ENCODE measurements at regions not wholly inside any gene's neighbourhood (a gene's known extent, or its start where the extent isn't known, plus 50 kb on each side); places are given as distances from the start of the nearest gene placed in this dataset.

- H3K4me3 ChIP-seq (ENCODE audit: low read length in 3 of 3), result no peak overlapping the region
- H3K27me3 ChIP-seq (ENCODE audit: control insufficient read depth in 3 of 3, insufficient read depth in 3 of 3, low read length in 3 of 3), result peaks cover 15 to 44% (median 30%) of the 10 kb centered on the region in 3 donors
- H3K36me3 ChIP-seq (ENCODE audit: control insufficient read depth in 3 of 3, insufficient read depth in 3 of 3, low read length in 3 of 3), result no peaks in the 10 kb centered on the region
Measured at GRCh38 chr20:48455651-48456365, 372.0 kb downstream of the PREX1 start.

DNA sequence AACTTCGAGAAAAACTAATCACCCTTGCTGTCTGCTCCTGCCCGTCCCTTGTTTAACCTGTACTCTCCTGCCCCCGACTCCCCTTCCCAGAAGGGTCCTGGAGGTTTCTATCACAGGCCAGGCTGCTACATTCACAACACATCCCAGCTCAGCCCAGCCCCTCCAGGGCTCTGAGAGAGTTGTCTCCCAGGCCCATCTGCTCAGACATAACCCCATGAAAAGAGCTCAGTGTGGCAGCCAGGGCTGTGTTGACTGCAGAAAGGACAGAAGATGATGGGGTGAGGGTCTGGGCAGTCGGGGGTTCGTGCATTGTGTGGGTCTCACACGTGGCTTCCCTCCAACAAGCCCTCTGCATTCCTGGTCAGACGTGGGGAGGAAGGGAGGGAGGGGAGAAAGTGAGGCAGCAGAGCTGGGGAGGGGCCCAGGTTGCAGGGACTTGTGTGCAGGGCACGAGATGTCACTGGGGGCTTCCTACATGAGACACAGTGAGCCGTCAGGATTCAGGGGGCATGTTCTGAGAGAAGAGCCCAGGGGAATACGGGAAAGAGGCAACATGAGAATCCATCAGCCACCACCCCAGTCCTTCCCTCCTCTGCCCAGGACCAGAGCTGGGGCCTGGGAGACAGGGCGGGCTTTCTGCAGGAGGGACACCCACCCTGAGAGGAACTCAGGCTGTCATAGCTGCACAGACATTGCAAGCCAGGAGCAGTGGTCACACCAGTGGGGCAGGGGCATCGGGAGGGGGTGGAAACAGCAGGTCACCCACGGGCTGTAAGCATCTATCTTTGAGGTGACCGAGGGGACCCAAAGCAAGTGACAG, 372.9 kb downstream of the PREX1 start:
- Histone ChIP-seq H3K27ac (ENCODE audit: low read depth, low read length) (no peak overlapping the region), H3K27me3 (ENCODE audit: control insufficient read depth in 3 of 3, insufficient read depth in 3 of 3, low read length in 3 of 3) (peaks cover 15 to 37% (median 30%) of the 10 kb centered on the region in 3 donors), H3K9me3 (ENCODE audit: control insufficient read depth in 3 of 3, low read length in 3 of 3) (no peaks in the 10 kb centered on the region), H3K36me3 (ENCODE audit: control insufficient read depth in 3 of 3, insufficient read depth in 3 of 3, low read length in 3 of 3) (no peaks in the 10 kb centered on the region), H3K4me1 (ENCODE audit: control insufficient read depth in 3 of 3, insufficient read depth in 3 of 3, low read length in 3 of 3) (no peaks in the 10 kb centered on the region), H3K4me3 (ENCODE audit: low read length in 3 of 3) (no peak overlapping the region), H3K9ac (ENCODE audit: low read depth in 1 of 3, low read length in 3 of 3) (no peak overlapping the region)

More at GRCh38 chr20:48455651-48456365, 372.0 kb downstream of the PREX1 start:
- H3K27ac ChIP-seq (ENCODE audit: low read depth, low read length), result no peak overlapping the region
- no peaks in the 10 kb centered on the region for H3K4me1 ChIP-seq (ENCODE audit: control insufficient read depth in 3 of 3, insufficient read depth in 3 of 3, low read length in 3 of 3)
- H3K9me3 ChIP-seq (ENCODE audit: control insufficient read depth in 3 of 3, low read length in 3 of 3), result no peaks in the 10 kb centered on the region
- H3K9ac ChIP-seq (ENCODE audit: low read depth in 1 of 3, low read length in 3 of 3), result no peak overlapping the region

- Histone ChIP-seq H3K9me3 (ENCODE audit: control insufficient read depth in 3 of 3, low read length in 3 of 3) (no peaks in the 10 kb centered on the region), H3K4me3 (ENCODE audit: low read length in 3 of 3) (no peak overlapping the region), H3K27me3 (ENCODE audit: control insufficient read depth in 3 of 3, insufficient read depth in 3 of 3, low read length in 3 of 3) (peaks cover 10 to 32% (median 30%) of the 10 kb centered on the region in 3 donors), H3K9ac (ENCODE audit: low read depth in 1 of 3, low read length in 3 of 3) (no peak overlapping the region), H3K36me3 (ENCODE audit: control insufficient read depth in 3 of 3, insufficient read depth in 3 of 3, low read length in 3 of 3) (no peaks in the 10 kb centered on the region), H3K4me1 (ENCODE audit: control insufficient read depth in 3 of 3, insufficient read depth in 3 of 3, low read length in 3 of 3) (no peaks in the 10 kb centered on the region), H3K27ac (ENCODE audit: low read depth, low read length) (no peak overlapping the region)
Measured at GRCh38 chr20:48453477-48454093, 374.2 kb downstream of the PREX1 start.

DNA sequence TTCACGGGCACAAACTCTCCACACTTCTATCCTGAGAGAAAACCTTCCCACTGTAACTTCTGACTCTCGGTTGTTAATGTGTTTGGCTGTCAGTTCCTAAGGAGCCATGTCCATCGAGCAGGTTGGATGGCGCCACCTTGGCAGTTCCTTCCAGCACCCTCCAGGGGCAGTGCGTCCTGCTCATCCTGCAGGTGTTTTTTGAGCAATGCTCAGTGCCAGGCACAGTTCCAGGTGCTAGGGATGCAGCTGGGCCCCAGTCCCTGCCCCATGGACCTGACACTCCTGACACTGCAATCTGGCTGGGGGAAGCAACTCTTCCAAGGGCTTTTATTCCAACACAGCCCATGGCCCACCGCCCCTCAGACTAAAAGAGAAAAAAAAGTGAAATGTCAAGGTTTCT, 376.4 kb downstream of the PREX1 start:
- no peak overlapping the region for H3K9ac ChIP-seq (ENCODE audit: low read depth in 1 of 3, low read length in 3 of 3)
- H3K27ac ChIP-seq (ENCODE audit: low read depth, low read length), result no peak overlapping the region
- H3K4me1 ChIP-seq (ENCODE audit: control insufficient read depth in 3 of 3, insufficient read depth in 3 of 3, low read length in 3 of 3), result no peaks in the 10 kb centered on the region
- H3K36me3 ChIP-seq (ENCODE audit: control insufficient read depth in 3 of 3, insufficient read depth in 3 of 3, low read length in 3 of 3), result no peaks in the 10 kb centered on the region
- no peaks in the 10 kb centered on the region for H3K9me3 ChIP-seq (ENCODE audit: control insufficient read depth in 3 of 3, low read length in 3 of 3)
- no peak overlapping the region for H3K4me3 ChIP-seq (ENCODE audit: low read length in 3 of 3)
- peaks cover 10 to 29% (median 27%) of the 10 kb centered on the region in 3 donors for H3K27me3 ChIP-seq (ENCODE audit: control insufficient read depth in 3 of 3, insufficient read depth in 3 of 3, low read length in 3 of 3)

DNA sequence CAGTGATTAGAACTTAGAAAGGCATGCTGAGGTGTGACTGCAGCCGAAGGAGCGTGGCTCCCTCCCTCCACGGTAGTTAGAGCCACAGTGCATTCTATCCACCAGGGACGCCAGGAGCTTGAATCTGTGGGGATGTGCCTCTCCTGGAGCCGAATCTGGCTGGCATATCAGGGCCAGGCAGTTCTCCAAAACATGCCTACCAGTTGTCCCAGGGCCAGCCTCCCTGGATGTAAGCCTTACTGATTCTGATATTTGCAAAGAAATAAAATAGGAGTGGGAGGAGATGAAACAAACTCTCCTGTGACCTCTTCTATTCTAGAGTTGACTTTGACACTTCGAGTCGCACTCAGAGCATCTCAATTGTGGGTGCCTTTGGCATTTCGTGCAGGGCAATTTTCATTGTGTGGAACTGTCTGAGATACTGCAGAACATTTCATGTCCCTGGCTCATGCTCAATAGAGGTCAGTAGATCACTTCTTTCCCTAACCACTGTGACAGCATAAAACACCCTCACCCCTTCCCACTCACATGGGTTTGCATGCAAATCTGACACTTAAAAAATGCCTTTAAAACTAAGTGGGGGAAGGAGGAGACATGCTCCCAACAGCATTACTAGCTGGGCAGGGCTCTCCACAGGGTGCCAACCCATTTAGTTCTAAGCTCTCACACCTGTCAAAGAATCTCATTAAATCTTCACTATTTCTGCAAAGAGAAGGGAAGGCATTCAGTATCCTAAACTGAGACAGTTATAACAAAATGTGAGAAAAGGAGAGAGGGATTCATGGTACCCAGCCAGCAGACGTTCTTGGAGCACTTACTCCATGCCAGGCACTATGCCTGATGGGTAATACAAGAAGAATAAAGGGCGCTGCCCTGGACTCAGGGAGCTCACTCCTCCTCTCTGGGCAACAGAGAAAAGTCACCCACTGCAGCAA, 378.9 kb downstream of the PREX1 start:
- H3K4me3 ChIP-seq (ENCODE audit: low read length in 3 of 3), result no peak overlapping the region
- peaks cover 3 to 11% (median 10%) of the 10 kb centered on the region in 3 donors for H3K27me3 ChIP-seq (ENCODE audit: control insufficient read depth in 3 of 3, insufficient read depth in 3 of 3, low read length in 3 of 3)

DNA sequence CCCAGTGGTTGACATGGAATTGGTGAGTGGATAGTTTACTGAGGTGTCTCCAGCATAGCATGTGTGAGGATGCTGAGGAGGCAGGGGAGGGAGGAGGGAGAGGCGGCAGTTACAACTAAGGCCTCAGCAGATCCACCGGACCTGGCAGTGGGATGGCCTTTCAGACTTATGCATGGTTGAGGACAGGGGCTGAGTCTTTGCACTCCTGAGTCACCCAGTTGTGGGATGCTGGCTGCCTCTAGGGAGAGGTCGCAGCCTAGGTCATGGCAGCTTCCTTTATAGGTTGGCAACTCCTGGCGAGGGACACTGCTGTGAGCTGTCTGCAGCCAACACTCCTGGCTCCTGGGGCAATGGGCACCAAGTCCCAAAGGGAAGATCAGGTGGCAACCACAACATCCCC, 380.3 kb downstream of the PREX1 start:
- peaks cover 3 to 5% (median 5%) of the 10 kb centered on the region in 3 donors for H3K9me3 ChIP-seq (ENCODE audit: control insufficient read depth in 3 of 3, low read length in 3 of 3)
- H3K4me1 ChIP-seq (ENCODE audit: control insufficient read depth in 3 of 3, insufficient read depth in 3 of 3, low read length in 3 of 3), result no peaks in the 10 kb centered on the region
- H3K36me3 ChIP-seq (ENCODE audit: control insufficient read depth in 3 of 3, insufficient read depth in 3 of 3, low read length in 3 of 3), result no peaks in the 10 kb centered on the region
- no peak overlapping the region for H3K9ac ChIP-seq (ENCODE audit: low read depth in 1 of 3, low read length in 3 of 3)
- H3K27ac ChIP-seq (ENCODE audit: low read depth, low read length), result no peak overlapping the region
- H3K4me3 ChIP-seq (ENCODE audit: low read length in 3 of 3), result no peak overlapping the region
- H3K27me3 ChIP-seq (ENCODE audit: control insufficient read depth in 3 of 3, insufficient read depth in 3 of 3, low read length in 3 of 3), result peaks cover 3 to 7% (median 5%) of the 10 kb centered on the region in 3 donors

More for the DNA sequence above, 378.9 kb downstream of the PREX1 start:
- no peaks in the 10 kb centered on the region for H3K36me3 ChIP-seq (ENCODE audit: control insufficient read depth in 3 of 3, insufficient read depth in 3 of 3, low read length in 3 of 3)
- no peak overlapping the region for H3K27ac ChIP-seq (ENCODE audit: low read depth, low read length)
- H3K4me1 ChIP-seq (ENCODE audit: control insufficient read depth in 3 of 3, insufficient read depth in 3 of 3, low read length in 3 of 3), result no peaks in the 10 kb centered on the region
- no peak overlapping the region for H3K9ac ChIP-seq (ENCODE audit: low read depth in 1 of 3, low read length in 3 of 3)
- H3K9me3 ChIP-seq (ENCODE audit: control insufficient read depth in 3 of 3, low read length in 3 of 3), result peaks cover 3 to 5% (median 4%) of the 10 kb centered on the region in 3 donors

DNA sequence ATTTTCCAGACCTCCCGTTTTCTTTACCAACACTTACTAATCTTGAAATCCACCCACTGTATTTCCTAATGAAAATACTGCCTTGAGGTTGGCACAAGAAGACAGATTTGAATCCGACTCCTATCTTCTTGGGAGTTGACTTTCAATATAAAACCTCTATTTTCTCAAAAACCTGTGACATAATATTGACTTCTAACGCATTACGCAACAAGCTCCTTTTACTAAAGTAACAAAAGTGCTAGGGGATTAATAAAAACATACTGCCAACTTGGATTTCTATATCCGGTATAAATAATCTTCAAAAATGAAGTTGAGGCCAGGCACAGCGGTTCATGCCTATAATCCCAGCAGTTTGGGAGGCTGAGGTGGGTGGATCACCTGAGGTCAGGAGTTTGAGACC, 382.0 kb downstream of the PREX1 start:
- Histone ChIP-seq H3K27me3 (ENCODE audit: control insufficient read depth in 3 of 3, insufficient read depth in 3 of 3, low read length in 3 of 3) (peaks cover 0 to 6% (median 4%) of the 10 kb centered on the region in 3 donors), H3K36me3 (ENCODE audit: control insufficient read depth in 3 of 3, insufficient read depth in 3 of 3, low read length in 3 of 3) (no peaks in the 10 kb centered on the region), H3K4me3 (ENCODE audit: low read length in 3 of 3) (no peak overlapping the region), H3K9me3 (ENCODE audit: control insufficient read depth in 3 of 3, low read length in 3 of 3) (peaks cover 3 to 5% (median 5%) of the 10 kb centered on the region in 3 donors), H3K9ac (ENCODE audit: low read depth in 1 of 3, low read length in 3 of 3) (no peak overlapping the region), H3K27ac (ENCODE audit: low read depth, low read length) (no peak overlapping the region), H3K4me1 (ENCODE audit: control insufficient read depth in 3 of 3, insufficient read depth in 3 of 3, low read length in 3 of 3) (no peaks in the 10 kb centered on the region)

DNA sequence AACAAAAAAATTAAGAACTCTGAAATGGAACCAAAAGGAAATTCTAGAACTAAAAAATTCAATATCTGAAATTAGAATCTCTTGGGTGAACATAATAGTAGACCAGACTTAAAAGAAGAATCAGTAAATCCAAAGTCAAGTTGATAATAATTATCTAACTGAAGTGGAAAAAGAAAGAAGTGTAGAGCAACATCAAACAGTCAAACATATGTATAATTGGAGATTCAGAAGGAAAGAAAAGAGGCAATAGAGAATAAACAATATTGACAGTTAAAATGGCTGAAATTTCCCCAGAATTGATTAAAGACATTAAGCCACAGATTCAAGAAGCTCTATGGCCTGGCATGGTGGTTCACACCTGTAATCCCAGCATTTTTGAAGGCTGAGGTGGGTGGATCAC, 383.6 kb downstream of the PREX1 start:
- Histone ChIP-seq H3K4me1 (ENCODE audit: control insufficient read depth in 3 of 3, insufficient read depth in 3 of 3, low read length in 3 of 3) (no peaks in the 10 kb centered on the region), H3K9me3 (ENCODE audit: control insufficient read depth in 3 of 3, low read length in 3 of 3) (peaks cover 3 to 5% (median 5%) of the 10 kb centered on the region in 3 donors), H3K9ac (ENCODE audit: low read depth in 1 of 3, low read length in 3 of 3) (no peak overlapping the region), H3K4me3 (ENCODE audit: low read length in 3 of 3) (no peak overlapping the region), H3K27ac (ENCODE audit: low read depth, low read length) (no peak overlapping the region), H3K36me3 (ENCODE audit: control insufficient read depth in 3 of 3, insufficient read depth in 3 of 3, low read length in 3 of 3) (no peaks in the 10 kb centered on the region), H3K27me3 (ENCODE audit: control insufficient read depth in 3 of 3, insufficient read depth in 3 of 3, low read length in 3 of 3) (peaks cover 0 to 14% (median 11%) of the 10 kb centered on the region in 3 donors)

- H3K9me3 ChIP-seq (ENCODE audit: control insufficient read depth in 3 of 3, low read length in 3 of 3), result peaks cover 3 to 5% (median 5%) of the 10 kb centered on the region in 3 donors
- H3K36me3 ChIP-seq (ENCODE audit: control insufficient read depth in 3 of 3, insufficient read depth in 3 of 3, low read length in 3 of 3), result no peaks in the 10 kb centered on the region
- peaks cover 0 to 26% (median 6%) of the 10 kb centered on the region in 3 donors for H3K27me3 ChIP-seq (ENCODE audit: control insufficient read depth in 3 of 3, insufficient read depth in 3 of 3, low read length in 3 of 3)
- H3K4me1 ChIP-seq (ENCODE audit: control insufficient read depth in 3 of 3, insufficient read depth in 3 of 3, low read length in 3 of 3), result no peaks in the 10 kb centered on the region
- H3K27ac ChIP-seq (ENCODE audit: low read depth, low read length), result no peak overlapping the region
- H3K4me3 ChIP-seq (ENCODE audit: low read length in 3 of 3), result no peak overlapping the region
- H3K9ac ChIP-seq (ENCODE audit: low read depth in 1 of 3, low read length in 3 of 3), result no peak overlapping the region
Measured at GRCh38 chr20:48440916-48441315, 386.9 kb downstream of the PREX1 start.
